ENCODE measurements at regions not wholly inside any gene's neighbourhood (a gene's known extent, or its start where the extent isn't known, plus 50 kb on each side); places are given as distances from the start of the nearest gene placed in this dataset.

- H3F3A ChIP-seq (ENCODE audit: low read length, unreplicated experiment) = no peaks in the 10 kb centered on the region
- H3K4me3 ChIP-seq (ENCODE audit: low read length) = no peak overlapping the region
- H3K27me3 ChIP-seq (ENCODE audit: low read length) = no peaks in the 10 kb centered on the region
- H3K36me3 ChIP-seq (ENCODE audit: low read depth, low read length) = no peaks in the 10 kb centered on the region
- CTCF ChIA-PET = no interaction called here
- no TSS peak for BruUV-seq (replicated peaks)
- DNase-seq = no peak
- H2AFZ ChIP-seq (ENCODE audit: low read length) = no peak overlapping the region
- H3K4me2 ChIP-seq (ENCODE audit: low read length) = no peak overlapping the region
- ATAC-seq = no peak
- no peaks in the 10 kb centered on the region for H3K9me3 ChIP-seq (ENCODE audit: low read length)
- H4K20me1 ChIP-seq (ENCODE audit: low read length) = no peaks in the 10 kb centered on the region
- H3K27ac ChIP-seq (ENCODE audit: low read length) = no peak overlapping the region
- intact Hi-C loops (cut with micrococcal nuclease) = no loop called here
- POLR2A ChIA-PET (ENCODE audit: unreplicated experiment) = no interaction called here
- TF ChIP-seq EZH2phosphoT487 (IDR thresholded peaks at IDR 0.05; ENCODE audit: borderline replicate concordance, low read length) (no peak), EZH2 (IDR thresholded peaks at IDR 0.05; ENCODE audit: low read length, unreplicated experiment) (no peak), CTCF (conservative IDR thresholded peaks at IDR 0.05; ENCODE audit: low read depth, low read length) (no peak)
- no peaks in the 10 kb centered on the region for H3K4me1 ChIP-seq (ENCODE audit: insufficient read depth, low read length)
- no peaks in the 10 kb centered on the region for H3K79me2 ChIP-seq (ENCODE audit: low read length)
- H3K9me2 ChIP-seq (replicated peaks; ENCODE audit: low read length) = no peaks in the 10 kb centered on the region
- no peak overlapping the region for H3K9ac ChIP-seq (ENCODE audit: low read length)
Observed at GRCh38 chr22:48612077-48612995, 1215.3 kb downstream of the BRD1 start.

GRCh38 chr22:48609279-48609865 is 1218.3 kb downstream of the BRD1 start:
- H3K9me2 ChIP-seq (replicated peaks; ENCODE audit: low read length) = no peaks in the 10 kb centered on the region
- DNase-seq = no peak
- no peak overlapping the region for H3K9ac ChIP-seq (ENCODE audit: low read length)
- H3K27me3 ChIP-seq (ENCODE audit: low read length) = no peaks in the 10 kb centered on the region
- POLR2A ChIA-PET (ENCODE audit: unreplicated experiment) = no interaction called here
- H3K9me3 ChIP-seq (ENCODE audit: low read length) = no peaks in the 10 kb centered on the region
- no peaks in the 10 kb centered on the region for H3K79me2 ChIP-seq (ENCODE audit: low read length)
- no TSS peak for BruUV-seq (replicated peaks)
- no peak overlapping the region for H3K4me2 ChIP-seq (ENCODE audit: low read length)
- no peaks in the 10 kb centered on the region for H3F3A ChIP-seq (ENCODE audit: low read length, unreplicated experiment)
- no peak for TF ChIP-seq EZH2 (IDR thresholded peaks at IDR 0.05; ENCODE audit: low read length, unreplicated experiment)
- TF ChIP-seq EZH2phosphoT487 (IDR thresholded peaks at IDR 0.05; ENCODE audit: borderline replicate concordance, low read length) = no peak
- TF ChIP-seq CTCF (conservative IDR thresholded peaks at IDR 0.05; ENCODE audit: low read depth, low read length) = no peak
- intact Hi-C loops (cut with micrococcal nuclease) = no loop called here
- no peaks in the 10 kb centered on the region for H3K4me1 ChIP-seq (ENCODE audit: insufficient read depth, low read length)
- CTCF ChIA-PET = no interaction called here
- H2AFZ ChIP-seq (ENCODE audit: low read length) = no peak overlapping the region
- no peaks in the 10 kb centered on the region for H3K36me3 ChIP-seq (ENCODE audit: low read depth, low read length)
- H3K27ac ChIP-seq (ENCODE audit: low read length) = no peak overlapping the region
- ATAC-seq = no peak
- H4K20me1 ChIP-seq (ENCODE audit: low read length) = no peaks in the 10 kb centered on the region
- no peak overlapping the region for H3K4me3 ChIP-seq (ENCODE audit: low read length)

Data from PC-3 (cell line).